ENCODE measurements at regions not wholly inside any gene's neighbourhood (a gene's known extent, or its start where the extent isn't known, plus 50 kb on each side); places are given as distances from the start of the nearest gene placed in this dataset.
"Not testable (repeated sequence)": the region's sequence is repeated elsewhere in the genome, so short reads cannot be mapped to it uniquely, and the experiment has no call there.

DNA sequence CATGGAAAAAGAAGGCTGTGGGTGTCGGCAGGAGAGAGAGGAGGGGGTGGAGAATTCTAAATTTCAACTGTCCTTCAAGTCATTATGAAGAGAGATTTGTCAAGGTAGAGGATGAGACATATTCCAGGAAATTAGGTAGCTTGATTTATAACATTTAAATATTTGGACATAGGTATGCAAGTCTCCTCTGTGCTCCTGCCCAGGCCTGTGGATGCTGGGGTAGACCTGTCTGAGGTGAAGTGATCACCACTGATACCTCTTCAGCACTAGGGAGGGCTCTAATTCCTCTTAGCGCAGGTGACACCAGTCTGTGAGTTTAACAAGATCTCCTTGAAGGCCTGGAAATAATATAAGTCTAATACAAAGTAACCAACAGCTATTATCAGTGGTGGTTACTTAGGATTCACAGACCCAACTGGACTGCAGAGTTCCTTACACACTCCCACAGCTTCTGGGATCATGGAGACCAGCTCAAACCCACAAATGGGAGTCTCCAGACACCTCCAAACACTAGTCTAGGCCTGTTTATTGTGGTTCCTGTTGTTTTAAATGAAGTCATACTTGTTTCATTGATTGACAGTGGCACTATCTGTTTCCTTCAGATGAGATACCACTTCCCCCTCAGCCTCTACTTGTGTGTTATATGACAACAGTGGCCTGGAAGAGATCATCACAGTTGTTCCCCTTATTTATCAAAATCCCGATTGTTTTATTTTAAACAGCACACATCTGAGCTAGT is 104.1 kb upstream of the ITPRID2 start:
- no peak for DNase-seq
- ChIA-PET POLR2A (no interaction called here), CTCF (interaction anchor here (0.6 to 1.3 kb wide), 3 partner anchors 10 to 751 kb away, joined by 3 to 6 read pairs (median 4); no protein-coding TSS in a partner anchor)
- peaks cover 25% of the 10 kb centered on the region for H3K4me1 Mint-ChIP-seq
- no peak overlapping the region for H3K27ac Mint-ChIP-seq
- no peak overlapping the region for H3K4me3 Mint-ChIP-seq
- peaks cover 2% of the 10 kb centered on the region for H3K27me3 Mint-ChIP-seq
- no peaks in the 10 kb centered on the region for H3K9me3 Mint-ChIP-seq
- no peaks in the 10 kb centered on the region for H3K36me3 Mint-ChIP-seq (ENCODE audit: low read depth)

GRCh38 chr2:181788897-181789555 is 102.5 kb upstream of the ITPRID2 start:
- ChIA-PET POLR2A (no interaction called here), CTCF (no interaction called here)
- no peak overlapping the region for H3K4me3 Mint-ChIP-seq
- no peak overlapping the region for H3K27ac Mint-ChIP-seq
- H3K27me3 Mint-ChIP-seq, result no peaks in the 10 kb centered on the region
- no peak for DNase-seq
- H3K36me3 Mint-ChIP-seq (ENCODE audit: low read depth), result no peaks in the 10 kb centered on the region
- peaks cover 25% of the 10 kb centered on the region for H3K4me1 Mint-ChIP-seq
- H3K9me3 Mint-ChIP-seq, result no peaks in the 10 kb centered on the region

DNA sequence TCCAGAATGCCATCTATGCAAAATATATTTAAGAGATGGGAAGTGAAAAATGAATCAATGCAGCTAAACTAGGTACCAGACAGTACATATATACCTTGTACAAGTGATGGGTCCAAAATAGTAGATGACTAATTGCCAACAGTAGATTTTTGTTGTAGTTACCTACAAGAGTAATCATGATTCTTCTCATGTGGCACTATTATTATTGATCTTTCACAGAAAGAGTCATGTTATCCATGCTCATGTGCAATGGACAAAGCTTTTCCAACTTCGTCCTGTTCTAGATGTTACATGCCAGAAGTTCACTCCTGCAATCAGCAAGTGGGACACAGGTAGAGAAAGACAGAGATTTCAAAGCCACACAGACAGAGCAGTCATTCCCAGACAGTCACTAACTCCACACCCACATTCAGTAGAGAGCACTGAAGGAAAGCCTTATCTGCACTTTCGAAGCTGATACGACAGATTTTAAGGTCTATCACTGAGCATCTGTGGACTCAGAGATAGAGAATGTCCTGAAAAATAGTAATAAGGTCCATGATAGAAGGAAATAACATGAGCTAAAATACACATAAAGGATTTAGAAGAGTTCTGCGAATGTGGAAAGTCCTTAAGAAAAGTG is 101.6 kb upstream of the ITPRID2 start:
- no peaks in the 10 kb centered on the region for H3K27me3 Mint-ChIP-seq
- H3K4me1 Mint-ChIP-seq, result peaks cover 25% of the 10 kb centered on the region
- H3K9me3 Mint-ChIP-seq, result no peaks in the 10 kb centered on the region
- no peaks in the 10 kb centered on the region for H3K36me3 Mint-ChIP-seq (ENCODE audit: low read depth)
- POLR2A ChIA-PET, result no interaction called here
- CTCF ChIA-PET, result interaction anchor here (0.8 to 1.2 kb wide), 3 partner anchors 9 to 16 kb away, joined by 3 to 6 read pairs (median 4); no protein-coding TSS in a partner anchor
- DNase-seq, result no peak
- no peak overlapping the region for H3K27ac Mint-ChIP-seq
- H3K4me3 Mint-ChIP-seq, result no peak overlapping the region

DNA sequence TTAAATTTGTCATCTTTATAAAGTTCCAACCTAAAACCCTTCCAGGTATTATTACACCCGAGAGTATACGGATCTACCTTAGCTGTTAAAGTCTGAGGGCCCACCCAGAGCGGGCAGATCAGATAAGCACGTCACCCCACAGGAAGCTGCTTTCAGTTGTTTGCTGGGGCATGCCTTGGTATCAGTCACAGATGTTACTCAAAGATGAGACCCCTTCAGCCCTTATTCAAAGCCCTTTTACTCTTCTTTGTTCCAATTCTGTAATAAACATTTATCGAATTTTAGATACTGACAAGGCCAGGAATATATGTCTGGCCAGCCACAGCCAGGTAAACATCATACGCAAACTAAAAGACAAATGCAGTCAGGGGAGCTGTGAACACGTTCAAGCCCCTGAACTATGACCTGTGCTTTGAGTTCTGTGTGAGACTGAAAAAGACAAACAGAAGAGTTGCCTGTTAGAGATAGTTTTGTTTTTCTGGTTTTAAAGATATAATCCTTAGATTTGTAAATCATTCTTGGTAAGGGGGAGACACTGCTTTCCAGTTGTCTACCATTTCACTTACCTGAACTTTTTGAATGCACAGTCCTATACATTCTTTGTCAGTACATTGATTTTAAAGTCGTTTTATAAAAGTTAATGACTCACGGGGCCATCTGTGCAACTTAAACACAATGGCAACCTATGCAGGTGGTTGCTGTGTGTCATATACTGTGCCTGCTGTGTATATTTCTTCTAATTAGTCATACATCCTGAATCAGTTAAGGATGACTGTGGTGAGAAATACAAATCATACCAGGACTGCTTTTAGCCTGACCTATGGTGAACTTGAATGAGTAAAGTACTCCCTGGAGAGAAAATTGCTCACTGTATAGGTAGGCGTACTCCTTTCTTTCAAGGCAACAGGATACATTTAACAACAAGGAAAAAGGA is 100.5 kb upstream of the ITPRID2 start:
- CTCF ChIA-PET, result interaction anchor here (1.2 kb wide), 2 partner anchors 10 to 12 kb away, joined by 4 to 6 read pairs; no protein-coding TSS in a partner anchor

DNA sequence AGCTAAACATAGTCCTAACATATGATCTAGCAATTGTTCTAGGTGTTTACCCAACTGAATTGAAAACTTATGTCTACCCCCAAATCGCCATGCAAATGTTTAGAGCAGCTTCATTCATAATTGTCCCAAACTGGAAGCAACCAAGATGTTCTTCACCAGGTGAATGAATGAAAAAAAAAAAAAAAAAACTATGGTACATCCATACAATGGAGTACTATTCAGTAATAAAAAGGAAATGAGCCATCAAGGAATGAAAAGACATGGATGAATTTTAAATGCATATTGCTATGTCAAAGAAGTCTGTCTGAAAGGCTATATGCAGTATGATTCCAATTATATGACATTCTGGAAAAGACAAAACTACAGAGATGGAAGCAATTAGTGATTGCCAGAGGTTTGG is 98.6 kb upstream of the ITPRID2 start:
- peaks cover 25% of the 10 kb centered on the region for H3K4me1 Mint-ChIP-seq
- H3K36me3 Mint-ChIP-seq (ENCODE audit: low read depth), result no peaks in the 10 kb centered on the region
- H3K9me3 Mint-ChIP-seq, result no peaks in the 10 kb centered on the region
- no peak for DNase-seq
- no peaks in the 10 kb centered on the region for H3K27me3 Mint-ChIP-seq
- POLR2A ChIA-PET, result no interaction called here
- no peak overlapping the region for H3K27ac Mint-ChIP-seq
- no peak overlapping the region for H3K4me3 Mint-ChIP-seq
- CTCF ChIA-PET, result interaction anchor here (1.0 kb wide), 1 partner anchor 50 kb away, joined by 3 read pairs; no protein-coding TSS in a partner anchor

More for the DNA sequence above, 100.5 kb upstream of the ITPRID2 start:
- Mint-ChIP-seq H3K27ac (peak overlapping the region; percentile 82), H3K4me1 (peaks cover 25% of the 10 kb centered on the region), H3K36me3 (ENCODE audit: low read depth) (no peaks in the 10 kb centered on the region), H3K9me3 (no peaks in the 10 kb centered on the region), H3K27me3 (no peaks in the 10 kb centered on the region), H3K4me3 (peak overlapping the region; percentile 6)
- POLR2A ChIA-PET, result no interaction called here
- peak; percentile 14 for DNase-seq

DNA sequence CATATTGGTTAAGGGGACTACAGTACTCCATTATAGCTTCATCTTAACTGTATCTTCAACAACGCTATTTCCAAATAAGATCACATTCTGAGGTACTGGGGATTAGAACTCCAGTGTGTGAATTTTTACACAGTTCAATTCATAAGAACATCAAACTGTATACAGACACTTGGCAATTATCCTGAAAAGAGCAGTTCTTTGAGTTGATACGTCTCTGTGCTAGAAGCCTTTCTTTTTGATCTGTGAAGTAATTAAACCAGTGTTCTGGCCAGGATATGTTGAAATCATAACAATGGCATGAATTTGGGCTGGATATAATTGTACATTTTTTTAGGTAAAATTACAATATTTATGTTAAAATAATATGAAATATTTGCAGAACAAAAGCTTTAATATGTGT is 93.5 kb upstream of the ITPRID2 start:
- CTCF ChIA-PET, result interaction anchor here (0.9 to 1.4 kb wide), 4 partner anchors 9 to 95 kb away, joined by 3 to 5 read pairs (median 4); no protein-coding TSS in a partner anchor

DNA sequence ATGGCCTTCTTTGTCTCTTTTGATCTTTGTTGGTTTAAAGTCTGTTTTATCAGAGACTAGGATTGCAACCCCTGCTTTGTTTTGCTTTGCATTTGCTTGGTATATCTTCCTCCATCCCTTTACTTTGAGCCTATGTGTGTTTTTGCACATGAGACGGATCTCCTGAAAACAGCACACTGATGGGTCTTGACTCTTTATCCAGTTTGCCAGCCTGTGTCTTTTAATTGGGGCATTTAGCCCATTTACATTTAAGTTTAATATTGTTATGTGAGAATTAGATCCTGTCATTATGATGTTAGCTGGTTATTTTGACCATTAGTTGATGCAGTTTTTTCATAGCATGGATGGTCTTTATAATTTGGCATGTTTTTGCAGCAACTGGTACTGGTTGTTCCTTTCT is 89.2 kb upstream of the ITPRID2 start:
- CTCF ChIA-PET, result interaction anchor here (1.2 kb wide), 1 partner anchor 12 kb away, joined by 4 read pairs; no protein-coding TSS in a partner anchor
- DNase-seq; H3K36me3 Mint-ChIP-seq (ENCODE audit: low read depth); POLR2A ChIA-PET; H3K9me3 Mint-ChIP-seq; H3K27ac Mint-ChIP-seq; H3K4me1 Mint-ChIP-seq; H3K4me3 Mint-ChIP-seq: not testable (repeated sequence)
- H3K27me3 Mint-ChIP-seq, result peaks cover 18% of the 10 kb centered on the region

More for the DNA sequence above, 93.5 kb upstream of the ITPRID2 start:
- Mint-ChIP-seq H3K4me1 (peaks cover 2% of the 10 kb centered on the region), H3K36me3 (ENCODE audit: low read depth) (no peaks in the 10 kb centered on the region), H3K27me3 (peaks cover 18% of the 10 kb centered on the region), H3K4me3 (no peak overlapping the region), H3K9me3 (no peaks in the 10 kb centered on the region), H3K27ac (no peak overlapping the region)
- no peak for DNase-seq
- POLR2A ChIA-PET, result no interaction called here

DNA sequence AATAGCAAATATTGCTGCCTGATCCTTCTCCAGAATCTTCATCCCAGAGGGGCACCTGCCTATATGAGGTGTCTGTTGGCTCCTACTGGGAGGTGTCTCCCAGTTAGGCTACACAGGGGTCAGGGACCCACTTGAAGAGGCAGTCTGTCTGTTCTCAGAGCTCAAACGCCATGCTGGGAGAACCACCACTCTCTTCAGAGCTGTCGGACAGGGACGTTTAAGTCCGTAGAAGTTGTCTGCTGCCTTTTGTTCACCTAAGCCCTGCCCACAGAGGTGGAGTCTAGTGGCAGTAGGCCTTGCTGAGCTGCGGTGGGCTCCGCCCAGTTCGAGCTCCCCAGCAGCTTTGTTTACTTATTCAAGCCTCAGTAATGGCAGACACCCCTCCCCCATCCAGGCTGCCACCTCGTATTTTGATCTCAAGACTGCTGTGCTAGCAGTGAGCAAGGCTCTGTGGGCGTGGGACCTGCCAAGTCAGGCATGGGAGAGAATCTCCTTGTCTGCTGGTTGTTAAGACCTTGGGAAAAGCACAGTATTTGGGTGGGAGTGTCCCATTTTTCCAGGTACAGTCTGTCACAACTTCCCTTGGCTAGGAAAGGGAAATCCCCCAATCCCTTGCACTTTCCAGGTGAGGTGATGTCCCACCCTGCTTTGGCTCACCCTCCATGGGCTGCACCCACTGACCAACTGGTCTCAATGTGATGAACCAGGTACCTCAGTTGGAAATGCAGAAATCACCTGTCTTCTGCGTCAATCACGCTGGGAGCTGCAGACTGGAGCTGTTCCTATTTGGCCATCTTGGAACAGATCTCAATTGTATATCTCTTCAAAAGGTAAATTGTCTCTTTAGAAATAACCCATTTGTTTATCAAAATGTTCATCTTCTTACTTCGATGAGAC is 87.4 kb upstream of the ITPRID2 start:
- H3K27me3 Mint-ChIP-seq, result peaks cover 18% of the 10 kb centered on the region
- DNase-seq; H3K4me3 Mint-ChIP-seq; H3K4me1 Mint-ChIP-seq; H3K36me3 Mint-ChIP-seq (ENCODE audit: low read depth); H3K27ac Mint-ChIP-seq; POLR2A ChIA-PET; H3K9me3 Mint-ChIP-seq: not testable (repeated sequence)
- CTCF ChIA-PET, result interaction anchor here (0.5 kb wide), 1 partner anchor 747 kb away, joined by 3 read pairs; no protein-coding TSS in a partner anchor

GRCh38 chr2:181805228-181806038 is 86.1 kb upstream of the ITPRID2 start:
- H3K9me3 Mint-ChIP-seq, result no peaks in the 10 kb centered on the region
- peaks cover 10% of the 10 kb centered on the region for H3K27me3 Mint-ChIP-seq
- no peaks in the 10 kb centered on the region for H3K36me3 Mint-ChIP-seq (ENCODE audit: low read depth)
- no peak overlapping the region for H3K4me3 Mint-ChIP-seq
- DNase-seq, result no peak
- no peak overlapping the region for H3K27ac Mint-ChIP-seq
- no peaks in the 10 kb centered on the region for H3K4me1 Mint-ChIP-seq
- ChIA-PET POLR2A (no interaction called here), CTCF (no interaction called here)

- ChIA-PET POLR2A (no interaction called here), CTCF (no interaction called here)
- Mint-ChIP-seq H3K9me3 (no peaks in the 10 kb centered on the region), H3K36me3 (ENCODE audit: low read depth) (no peaks in the 10 kb centered on the region), H3K27me3 (peaks cover 7% of the 10 kb centered on the region), H3K27ac (no peak overlapping the region), H3K4me1 (peaks cover 4% of the 10 kb centered on the region), H3K4me3 (no peak overlapping the region)
- no peak for DNase-seq
Measured at GRCh38 chr2:181806039-181806392, 85.5 kb upstream of the ITPRID2 start.

GRCh38 chr2:181807526-181807925 is 84.0 kb upstream of the ITPRID2 start:
- Mint-ChIP-seq H3K27ac (no peak overlapping the region), H3K9me3 (no peaks in the 10 kb centered on the region), H3K4me1 (peaks cover 5% of the 10 kb centered on the region), H3K36me3 (ENCODE audit: low read depth) (no peaks in the 10 kb centered on the region), H3K4me3 (no peak overlapping the region), H3K27me3 (no peaks in the 10 kb centered on the region)
- CTCF ChIA-PET, result interaction anchor here (0.7 kb wide), 1 partner anchor 10 kb away, joined by 4 read pairs; no protein-coding TSS in a partner anchor
- DNase-seq, result no peak
- POLR2A ChIA-PET, result no interaction called here

Data from activated CD4-positive, alpha-beta T cell treated with anti-CD3 and anti-CD28 coated beads, Interleukin-2, amount 10 ng/mL, durations not matched to agents 7 days and 5 days (primary cell).